ENCODE measurements at regions not wholly inside any gene's neighbourhood (a gene's known extent, or its start where the extent isn't known, plus 50 kb on each side); places are given as distances from the start of the nearest gene placed in this dataset.
A peak's percentile ranks its signal among the peaks of the same experiment; 100 is the strongest.
"Not testable (repeated sequence)": the region's sequence is repeated elsewhere in the genome, so short reads cannot be mapped to it uniquely, and the experiment has no call there.

GRCh38 chr14:94836849-94837248 is 66.9 kb upstream of the GSC start:
- DNase-seq: no peak

GRCh38 chr14:94833633-94834032 is 63.7 kb upstream of the GSC start:
- DNase-seq: no peak

GRCh38 chr14:94831085-94831484 is 61.2 kb upstream of the GSC start:
- DNase-seq: no peak

- DNase-seq: peak; percentile 72 to 96 (median 91)
These were observed 58.0 kb upstream of the GSC start for GRCh38 chr14:94827711-94828447.

GRCh38 chr14:94826774-94827173 is 56.9 kb upstream of the GSC start:
- no peak for DNase-seq

GRCh38 chr14:94823556-94824341 is 53.8 kb upstream of the GSC start:
- no peak for DNase-seq

GRCh38 chr14:94821705-94822104 is 51.8 kb upstream of the GSC start:
- no peak for DNase-seq

- DNase-seq: not testable (repeated sequence)
These were observed 51.0 kb upstream of the GSC start for GRCh38 chr14:94820932-94821331.

Data from muscle of back (tissue), 3 donors.